ENCODE measurements at regions not wholly inside any gene's neighbourhood (a gene's known extent, or its start where the extent isn't known, plus 50 kb on each side); places are given as distances from the start of the nearest gene placed in this dataset.
A peak's percentile ranks its signal among the peaks of the same experiment; 100 is the strongest.

DNA sequence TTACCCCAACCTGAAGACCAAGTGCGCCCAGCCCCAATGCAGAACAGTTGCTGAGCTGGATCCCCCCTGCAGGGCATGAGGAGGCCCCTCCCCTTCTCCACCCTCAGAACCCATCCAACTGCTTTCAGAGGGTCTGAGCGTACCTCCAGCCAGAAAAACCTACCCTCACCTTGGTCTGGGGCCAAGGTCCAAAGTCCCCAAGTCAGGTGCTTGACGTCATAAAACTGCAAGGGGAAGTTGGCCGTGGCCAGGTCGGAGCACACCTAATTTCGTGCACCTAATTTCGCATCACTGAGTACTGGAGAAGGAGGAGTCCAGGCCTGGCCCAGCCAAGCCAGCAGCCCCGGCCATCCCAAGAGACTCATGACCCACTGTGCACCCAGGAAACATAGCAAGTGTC is 289.8 kb downstream of the CTTN start:
- DNase-seq (ENCODE audit: low read depth in 4 of 6, low spot score in 6 of 6): no peak
- H3K36me3 ChIP-seq (ENCODE audit: control insufficient read depth, insufficient read depth, low read length): peaks cover 8% of the 10 kb centered on the region
- no peaks in the 10 kb centered on the region for H3K9me3 ChIP-seq (ENCODE audit: control insufficient read depth, insufficient read depth, low read length)
- H3K4me3 ChIP-seq (ENCODE audit: low read depth, low read length): no peak overlapping the region
- no peaks in the 10 kb centered on the region for H3K4me1 ChIP-seq (ENCODE audit: control insufficient read depth, insufficient read depth, low read length)
- 88% methylated on average over 7 of the region's 8 CpGs for WGBS (ENCODE audit: insufficient coverage)
- no peaks in the 10 kb centered on the region for H3K27me3 ChIP-seq (ENCODE audit: control insufficient read depth, insufficient read depth, low read length)
- H3K27ac ChIP-seq (ENCODE audit: low read depth, low read length): no peak overlapping the region

DNA sequence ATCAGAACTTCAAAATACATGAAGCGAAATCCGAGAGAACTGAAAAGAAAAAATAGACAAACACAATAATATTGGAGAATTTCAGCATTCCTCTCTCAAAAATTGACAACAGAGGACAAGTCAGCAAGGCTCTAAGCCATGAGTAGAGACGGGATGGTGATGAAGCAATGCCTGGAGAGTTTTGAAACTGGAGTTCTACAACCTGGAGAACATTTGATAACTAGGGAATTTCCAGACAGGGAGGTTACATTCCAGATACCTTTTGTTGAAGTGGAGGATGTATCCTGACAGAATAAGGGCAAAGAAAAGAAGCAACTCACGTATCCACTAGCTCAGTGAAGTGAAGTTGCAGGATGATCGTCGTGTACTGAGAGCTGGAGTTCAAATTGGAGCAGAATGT is 291.4 kb downstream of the CTTN start:
- Histone ChIP-seq H3K4me1 (ENCODE audit: control insufficient read depth, insufficient read depth, low read length) (peaks cover 6% of the 10 kb centered on the region), H3K9me3 (ENCODE audit: control insufficient read depth, insufficient read depth, low read length) (no peaks in the 10 kb centered on the region), H3K27me3 (ENCODE audit: control insufficient read depth, insufficient read depth, low read length) (no peaks in the 10 kb centered on the region), H3K36me3 (ENCODE audit: control insufficient read depth, insufficient read depth, low read length) (peaks cover 8% of the 10 kb centered on the region), H3K27ac (ENCODE audit: low read depth, low read length) (no peak overlapping the region), H3K4me3 (ENCODE audit: low read depth, low read length) (no peak overlapping the region)
- 100% methylated on average over 2 of the region's 6 CpGs for WGBS (ENCODE audit: insufficient coverage)
- DNase-seq (ENCODE audit: low read depth in 4 of 6, low spot score in 6 of 6): no peak

DNA sequence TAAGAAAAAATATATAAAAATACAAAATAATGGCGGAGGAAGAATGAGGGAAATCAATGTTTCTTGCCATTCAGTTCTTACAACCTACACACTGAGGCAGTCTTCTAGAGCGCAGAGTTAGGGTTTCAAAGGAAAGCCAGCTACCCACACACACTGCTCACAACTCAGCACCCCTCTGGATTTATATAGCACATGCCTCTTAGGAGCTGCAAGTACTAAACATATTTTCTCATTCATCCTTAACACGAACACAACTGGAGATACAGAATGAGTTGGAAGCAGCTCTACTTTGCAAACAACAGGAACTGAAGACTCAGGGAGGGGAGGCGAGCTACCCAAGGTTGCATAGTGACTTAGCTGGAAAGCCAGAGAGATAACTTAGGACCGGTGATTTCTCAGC is 293.8 kb downstream of the CTTN start:
- 83% methylated on average over 1 of the region's 5 CpGs for WGBS (ENCODE audit: insufficient coverage)
- H3K9me3 ChIP-seq (ENCODE audit: control insufficient read depth, insufficient read depth, low read length): no peaks in the 10 kb centered on the region
- peaks cover 9% of the 10 kb centered on the region for H3K4me1 ChIP-seq (ENCODE audit: control insufficient read depth, insufficient read depth, low read length)
- no peak overlapping the region for H3K4me3 ChIP-seq (ENCODE audit: low read depth, low read length)
- peaks cover 8% of the 10 kb centered on the region for H3K36me3 ChIP-seq (ENCODE audit: control insufficient read depth, insufficient read depth, low read length)
- no peaks in the 10 kb centered on the region for H3K27me3 ChIP-seq (ENCODE audit: control insufficient read depth, insufficient read depth, low read length)
- H3K27ac ChIP-seq (ENCODE audit: low read depth, low read length): no peak overlapping the region
- peak in 1 of 6 donors; percentile 6 for DNase-seq (ENCODE audit: low read depth in 4 of 6, low spot score in 6 of 6)

DNA sequence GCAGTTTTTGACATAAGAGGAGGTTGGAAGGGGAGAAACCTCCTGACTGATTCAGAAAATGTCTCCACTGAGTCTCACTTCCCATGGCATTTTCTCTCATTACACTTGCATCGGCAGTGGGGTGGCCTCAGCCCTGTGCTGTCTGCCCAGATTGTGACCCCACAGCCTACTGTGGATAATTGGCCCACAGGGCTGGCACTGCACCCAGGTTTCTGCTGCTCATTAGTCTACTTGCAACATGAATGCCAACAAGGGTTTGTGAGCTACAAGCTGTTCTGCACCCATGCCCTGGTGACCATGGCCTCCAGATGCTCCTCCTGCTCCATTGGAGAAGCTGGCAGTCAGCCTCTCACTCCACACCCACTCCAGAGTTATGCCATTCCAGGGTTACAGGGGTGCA is 296.0 kb downstream of the CTTN start:
- no peak overlapping the region for H3K27ac ChIP-seq (ENCODE audit: low read depth, low read length)
- no peak overlapping the region for H3K4me3 ChIP-seq (ENCODE audit: low read depth, low read length)
- WGBS (ENCODE audit: insufficient coverage): 43% methylated on average over 1 of the region's 1 CpG
- H3K9me3 ChIP-seq (ENCODE audit: control insufficient read depth, insufficient read depth, low read length): no peaks in the 10 kb centered on the region
- H3K36me3 ChIP-seq (ENCODE audit: control insufficient read depth, insufficient read depth, low read length): peaks cover 8% of the 10 kb centered on the region
- H3K27me3 ChIP-seq (ENCODE audit: control insufficient read depth, insufficient read depth, low read length): no peaks in the 10 kb centered on the region
- DNase-seq (ENCODE audit: low read depth in 4 of 6, low spot score in 6 of 6): peak in 2 of 6 donors; percentile 13 to 75
- peaks cover 9% of the 10 kb centered on the region for H3K4me1 ChIP-seq (ENCODE audit: control insufficient read depth, insufficient read depth, low read length)

DNA sequence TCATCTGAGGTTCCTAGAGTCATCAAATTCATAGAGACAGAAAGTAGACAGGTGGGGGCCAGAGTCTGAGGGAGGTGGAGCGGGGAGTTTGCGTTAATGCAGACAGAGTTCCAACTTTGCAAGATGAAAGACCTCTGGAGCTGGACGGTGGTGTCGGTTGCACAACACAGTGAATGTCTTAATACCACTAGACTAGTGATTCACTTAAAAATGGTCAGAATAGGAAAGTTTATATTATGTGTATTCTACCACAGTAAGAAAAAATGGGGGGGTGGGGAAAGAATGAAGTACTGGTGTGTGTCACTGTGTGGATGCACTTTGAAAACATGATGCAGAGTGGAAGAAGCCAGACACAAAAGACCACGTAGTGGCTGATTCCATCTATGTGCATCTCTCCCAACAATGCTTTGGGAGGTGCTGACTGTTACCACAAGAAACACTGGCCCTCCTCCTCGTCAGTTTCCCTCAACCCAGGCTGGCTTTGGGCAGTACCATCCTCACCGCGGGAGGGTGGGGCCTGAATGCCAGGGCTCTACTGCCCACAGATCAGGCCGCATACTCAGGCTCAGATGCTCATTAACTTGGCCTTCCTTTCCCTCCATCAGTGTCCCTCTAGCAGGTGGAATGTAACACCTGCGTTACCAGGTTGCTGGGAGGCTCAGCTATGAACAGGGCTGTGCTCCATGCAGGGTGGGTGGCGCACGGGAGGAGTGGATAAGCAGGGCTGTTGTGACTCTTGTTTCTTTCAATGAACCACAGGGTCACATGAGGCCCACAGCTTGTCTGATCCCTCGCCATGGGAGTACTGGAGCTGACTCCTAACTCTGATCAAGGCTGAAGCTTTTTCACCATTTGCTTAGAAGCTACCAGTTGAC is 297.0 kb downstream of the CTTN start:
- H3K36me3 ChIP-seq (ENCODE audit: control insufficient read depth, insufficient read depth, low read length): peaks cover 8% of the 10 kb centered on the region
- H3K9me3 ChIP-seq (ENCODE audit: control insufficient read depth, insufficient read depth, low read length): no peaks in the 10 kb centered on the region
- 95% methylated on average over 9 of the region's 13 CpGs for WGBS (ENCODE audit: insufficient coverage)
- H3K27me3 ChIP-seq (ENCODE audit: control insufficient read depth, insufficient read depth, low read length): no peaks in the 10 kb centered on the region
- H3K4me1 ChIP-seq (ENCODE audit: control insufficient read depth, insufficient read depth, low read length): peaks cover 18% of the 10 kb centered on the region
- no peak overlapping the region for H3K4me3 ChIP-seq (ENCODE audit: low read depth, low read length)
- DNase-seq (ENCODE audit: low read depth in 4 of 6, low spot score in 6 of 6): no peak
- no peak overlapping the region for H3K27ac ChIP-seq (ENCODE audit: low read depth, low read length)

DNA sequence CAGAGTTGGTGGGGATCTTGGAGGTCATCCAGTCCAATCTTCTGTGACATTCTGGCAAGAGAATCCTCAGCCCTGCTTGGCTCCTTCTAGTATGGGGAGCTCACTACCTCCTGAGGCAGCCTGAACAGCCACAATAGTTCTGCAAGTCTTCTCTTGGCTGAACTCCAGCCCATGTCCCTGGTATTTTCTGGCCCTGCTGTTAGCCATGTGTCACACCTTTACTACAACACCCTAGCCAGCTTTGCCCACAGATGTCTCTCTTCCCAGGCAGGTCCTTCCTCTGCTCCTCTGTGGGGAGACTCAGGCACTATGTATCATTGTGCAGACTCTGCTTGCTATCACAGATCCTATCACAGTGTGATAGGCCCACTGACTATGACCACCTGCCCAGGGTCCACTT is 297.7 kb downstream of the CTTN start:
- H3K27ac ChIP-seq (ENCODE audit: low read depth, low read length): no peak overlapping the region
- DNase-seq (ENCODE audit: low read depth in 4 of 6, low spot score in 6 of 6): no peak
- no peaks in the 10 kb centered on the region for H3K27me3 ChIP-seq (ENCODE audit: control insufficient read depth, insufficient read depth, low read length)
- H3K4me1 ChIP-seq (ENCODE audit: control insufficient read depth, insufficient read depth, low read length): peaks cover 25% of the 10 kb centered on the region
- H3K9me3 ChIP-seq (ENCODE audit: control insufficient read depth, insufficient read depth, low read length): no peaks in the 10 kb centered on the region
- H3K36me3 ChIP-seq (ENCODE audit: control insufficient read depth, insufficient read depth, low read length): peaks cover 8% of the 10 kb centered on the region
- H3K4me3 ChIP-seq (ENCODE audit: low read depth, low read length): no peak overlapping the region

DNA sequence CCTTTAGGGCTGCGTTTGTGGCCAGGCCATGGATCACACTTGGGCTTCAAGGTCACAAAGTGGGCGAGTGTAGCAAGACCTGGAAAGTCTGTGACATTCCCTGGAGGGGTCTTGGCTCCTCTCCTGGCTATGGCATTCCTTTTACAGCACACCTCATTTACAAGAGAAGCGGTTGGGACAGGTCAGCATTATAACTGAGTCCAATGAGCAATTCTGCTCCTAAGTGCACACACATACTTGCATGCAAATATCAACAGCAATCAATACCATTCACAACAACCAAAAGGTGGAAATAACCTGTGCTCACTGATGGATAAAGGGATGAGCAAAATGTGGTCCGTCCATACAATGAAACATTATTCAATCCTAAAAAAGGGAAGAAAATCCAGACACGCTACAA is 298.2 kb downstream of the CTTN start:
- Histone ChIP-seq H3K27ac (ENCODE audit: low read depth, low read length) (no peak overlapping the region), H3K4me3 (ENCODE audit: low read depth, low read length) (no peak overlapping the region), H3K36me3 (ENCODE audit: control insufficient read depth, insufficient read depth, low read length) (peaks cover 8% of the 10 kb centered on the region), H3K9me3 (ENCODE audit: control insufficient read depth, insufficient read depth, low read length) (no peaks in the 10 kb centered on the region), H3K27me3 (ENCODE audit: control insufficient read depth, insufficient read depth, low read length) (no peaks in the 10 kb centered on the region), H3K4me1 (ENCODE audit: control insufficient read depth, insufficient read depth, low read length) (peaks cover 26% of the 10 kb centered on the region)
- no peak for DNase-seq (ENCODE audit: low read depth in 4 of 6, low spot score in 6 of 6)
- 100% methylated on average over 3 of the region's 5 CpGs for WGBS (ENCODE audit: insufficient coverage)

DNA sequence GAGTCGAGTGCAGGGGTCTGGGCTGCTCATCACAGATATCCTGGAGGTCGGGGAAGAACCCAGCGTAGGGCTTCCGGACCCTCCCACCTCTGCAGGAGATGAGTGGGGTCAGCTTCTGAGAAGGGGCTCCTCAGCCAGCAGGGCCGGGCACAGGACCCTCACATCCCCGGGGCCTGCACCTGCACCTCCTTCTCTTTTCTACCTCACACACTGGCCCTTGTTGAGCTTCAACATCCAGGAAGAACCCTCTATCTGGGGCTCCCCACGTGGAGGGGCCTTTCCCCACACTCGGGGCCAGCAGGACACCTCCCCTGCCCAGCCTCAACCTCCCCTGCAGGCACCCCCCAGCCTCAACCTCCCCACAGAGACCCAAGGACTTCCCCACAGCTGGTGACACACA is 299.4 kb downstream of the CTTN start:
- H3K36me3 ChIP-seq (ENCODE audit: control insufficient read depth, insufficient read depth, low read length): peaks cover 8% of the 10 kb centered on the region
- no peaks in the 10 kb centered on the region for H3K9me3 ChIP-seq (ENCODE audit: control insufficient read depth, insufficient read depth, low read length)
- WGBS (ENCODE audit: insufficient coverage): 79% methylated on average over 5 of the region's 8 CpGs
- DNase-seq (ENCODE audit: low read depth in 4 of 6, low spot score in 6 of 6): no peak
- no peak overlapping the region for H3K27ac ChIP-seq (ENCODE audit: low read depth, low read length)
- H3K4me3 ChIP-seq (ENCODE audit: low read depth, low read length): no peak overlapping the region
- no peaks in the 10 kb centered on the region for H3K27me3 ChIP-seq (ENCODE audit: control insufficient read depth, insufficient read depth, low read length)
- H3K4me1 ChIP-seq (ENCODE audit: control insufficient read depth, insufficient read depth, low read length): peaks cover 26% of the 10 kb centered on the region

DNA sequence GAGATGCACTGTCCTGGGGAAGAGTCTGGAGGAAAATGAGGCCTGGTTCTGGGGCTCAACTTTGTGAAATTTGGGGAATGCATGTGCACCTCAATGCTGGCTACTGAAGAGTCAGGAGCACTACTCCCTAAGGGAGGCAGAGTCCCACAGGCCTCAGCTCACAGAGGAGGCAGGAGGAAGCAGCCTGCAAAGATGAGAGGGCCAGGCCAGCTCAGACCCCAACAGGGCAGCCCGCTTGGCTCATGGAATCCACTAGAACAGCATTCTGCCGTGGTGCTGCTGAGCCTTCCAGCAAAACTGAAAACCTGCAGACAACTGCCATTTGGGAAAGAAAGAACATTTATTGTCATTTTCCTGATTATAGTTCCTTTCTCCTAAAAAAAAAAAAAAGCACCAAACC is 300.5 kb downstream of the CTTN start:
- Histone ChIP-seq H3K4me3 (ENCODE audit: low read depth, low read length) (no peak overlapping the region), H3K27me3 (ENCODE audit: control insufficient read depth, insufficient read depth, low read length) (no peaks in the 10 kb centered on the region), H3K27ac (ENCODE audit: low read depth, low read length) (no peak overlapping the region), H3K9me3 (ENCODE audit: control insufficient read depth, insufficient read depth, low read length) (no peaks in the 10 kb centered on the region), H3K4me1 (ENCODE audit: control insufficient read depth, insufficient read depth, low read length) (peaks cover 29% of the 10 kb centered on the region), H3K36me3 (ENCODE audit: control insufficient read depth, insufficient read depth, low read length) (peaks cover 12% of the 10 kb centered on the region)
- 78% methylated on average over 1 of the region's 2 CpGs for WGBS (ENCODE audit: insufficient coverage)
- DNase-seq (ENCODE audit: low read depth in 4 of 6, low spot score in 6 of 6): no peak
